ENCODE measurements at regions not wholly inside any gene's neighbourhood (a gene's known extent, or its start where the extent isn't known, plus 50 kb on each side); places are given as distances from the start of the nearest gene placed in this dataset.

DNA sequence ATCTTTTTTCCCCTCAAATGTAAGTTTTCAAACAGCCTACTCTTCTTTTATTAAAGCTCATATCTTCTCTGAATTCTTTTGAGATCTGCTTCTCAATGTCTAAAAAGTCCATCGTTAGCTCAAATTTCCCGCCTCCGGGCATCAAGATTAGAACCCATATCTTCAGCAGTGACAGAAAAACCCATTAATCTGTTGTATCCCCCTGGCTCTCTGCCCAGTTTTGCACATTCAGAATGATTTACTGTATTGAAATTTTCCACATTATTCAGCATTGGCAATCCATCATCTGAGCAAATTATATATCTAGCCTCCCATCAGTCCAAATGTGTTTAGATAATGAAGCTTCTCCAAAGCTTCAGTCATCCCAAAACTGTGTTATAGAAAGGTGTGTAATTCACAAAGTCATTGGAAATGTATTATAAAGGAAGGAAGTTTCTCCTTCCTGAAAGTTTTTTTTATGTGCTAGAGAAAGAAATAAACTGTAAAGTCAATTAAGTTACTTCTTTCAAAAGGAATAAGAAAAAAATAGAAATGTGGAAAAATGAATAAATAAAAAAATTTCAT is 849.9 kb downstream of the MAT2B start:
- TF ChIP-seq, protein P1, sequence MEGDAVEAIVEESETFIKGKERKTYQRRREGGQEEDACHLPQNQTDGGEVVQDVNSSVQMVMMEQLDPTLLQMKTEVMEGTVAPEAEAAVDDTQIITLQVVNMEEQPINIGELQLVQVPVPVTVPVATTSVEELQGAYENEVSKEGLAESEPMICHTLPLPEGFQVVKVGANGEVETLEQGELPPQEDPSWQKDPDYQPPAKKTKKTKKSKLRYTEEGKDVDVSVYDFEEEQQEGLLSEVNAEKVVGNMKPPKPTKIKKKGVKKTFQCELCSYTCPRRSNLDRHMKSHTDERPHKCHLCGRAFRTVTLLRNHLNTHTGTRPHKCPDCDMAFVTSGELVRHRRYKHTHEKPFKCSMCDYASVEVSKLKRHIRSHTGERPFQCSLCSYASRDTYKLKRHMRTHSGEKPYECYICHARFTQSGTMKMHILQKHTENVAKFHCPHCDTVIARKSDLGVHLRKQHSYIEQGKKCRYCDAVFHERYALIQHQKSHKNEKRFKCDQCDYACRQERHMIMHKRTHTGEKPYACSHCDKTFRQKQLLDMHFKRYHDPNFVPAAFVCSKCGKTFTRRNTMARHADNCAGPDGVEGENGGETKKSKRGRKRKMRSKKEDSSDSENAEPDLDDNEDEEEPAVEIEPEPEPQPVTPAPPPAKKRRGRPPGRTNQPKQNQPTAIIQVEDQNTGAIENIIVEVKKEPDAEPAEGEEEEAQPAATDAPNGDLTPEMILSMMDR (IDR thresholded peaks at IDR 0.05; ENCODE audit: low read length): no peak
- TF ChIP-seq EZH2 (IDR thresholded peaks at IDR 0.05; ENCODE audit: borderline replicate concordance, low read length): no peak
